OCI-LY1 (cell line): ENCODE measurements at regions not wholly inside any gene's neighbourhood (a gene's known extent, or its start where the extent isn't known, plus 50 kb on each side); places are given as distances from the start of the nearest gene placed in this dataset.

Experiments used
- H2AFZ ChIP-seq: fragments of 200-600 bp; sonication (generic), shearing (Covaris generic); 2 replicates; pipeline ENCODE4 v1.6.0; 2014; ENCODE audit warnings: antibody characterized with exemption, mild to moderate bottlenecking, low read length
- H3F3A ChIP-seq: fragments of 200-600 bp; sonication (generic), shearing (Covaris generic); 2 replicates; pipeline ENCODE4 v1.6.0; 2014; ENCODE audit warnings: mild to moderate bottlenecking, antibody characterized with exemption, low read length, moderate library complexity; ENCODE audit not compliant: insufficient read depth
- H3K27ac ChIP-seq: fragments of 200-600 bp; sonication (generic); 2 replicates; pipeline ENCODE4 v1.5.1; 2014; ENCODE audit warnings: low read length, mixed run types, mild to moderate bottlenecking, low read depth; ENCODE audit not compliant: poor library complexity, severe bottlenecking
- H3K27me3 ChIP-seq: fragments of 200-600 bp; sonication (generic); 2 replicates; pipeline ENCODE4 v1.6.0; 2014; ENCODE audit warnings: antibody characterized with exemption, mild to moderate bottlenecking, low read length, moderate library complexity; ENCODE audit not compliant: insufficient read depth
- H3K36me3 ChIP-seq: fragments of 200-600 bp; sonication (generic); 2 replicates; pipeline ENCODE4 v1.6.1; 2014; ENCODE audit warnings: mild to moderate bottlenecking, antibody characterized with exemption, low read length, moderate library complexity, mixed read lengths; ENCODE audit not compliant: insufficient read depth
- H3K4me1 ChIP-seq: fragments of 200-600 bp; sonication (generic); 2 replicates; pipeline ENCODE4 v1.5.1; 2014; ENCODE audit warnings: mild to moderate bottlenecking, low read length, moderate library complexity; ENCODE audit not compliant: insufficient read depth, severe bottlenecking
- H3K4me2 ChIP-seq: fragments of 200-600 bp; sonication (generic), shearing (Covaris generic); 2 replicates; pipeline ENCODE4 v1.6.1; 2014; ENCODE audit warnings: low read length
- H3K4me3 ChIP-seq: fragments of 200-600 bp; sonication (generic); 2 replicates; pipeline ENCODE4 v1.5.1; 2014; ENCODE audit warnings: low read length, low read depth, mild to moderate bottlenecking, mixed read lengths; ENCODE audit not compliant: poor library complexity, severe bottlenecking
- H3K79me2 ChIP-seq: fragments of 200-600 bp; shearing (Covaris generic); 2 replicates; pipeline ENCODE4 v1.6.1; 2016; ENCODE audit warnings: mixed run types, low read length, mixed read lengths; ENCODE audit not compliant: insufficient read depth
- H3K9ac ChIP-seq: fragments of 200-600 bp; sonication (generic), shearing (Covaris generic); 2 replicates; pipeline ENCODE4 v1.6.1; 2014; ENCODE audit warnings: mild to moderate bottlenecking, low read length, mixed read lengths
- H3K9me2 ChIP-seq: fragments of 200-600 bp; sonication (generic), shearing (Covaris generic); 2 replicates; pipeline ENCODE4 v1.6.1; 2014; ENCODE audit warnings: low read depth, mild to moderate bottlenecking, low read length, mixed read lengths
- H3K9me3 ChIP-seq: fragments of 200-600 bp; shearing (Covaris generic); 2 replicates; pipeline ENCODE4 v1.6.1; 2014; ENCODE audit warnings: low read length, mixed read lengths
- H4K20me1 ChIP-seq: fragments of 200-600 bp; sonication (generic), shearing (Covaris generic); 2 replicates; pipeline ENCODE4 v1.6.0; 2016; ENCODE audit warnings: mild to moderate bottlenecking, low read length; ENCODE audit not compliant: insufficient read depth
- EZH2 ChIP-seq: fragments of 200-600 bp; sonication (generic), shearing (Covaris generic); IDR thresholded peaks from 2 replicates; pipeline ENCODE4 v1.8.0; 2017; ENCODE audit warnings: borderline replicate concordance, mixed run types, mild to moderate bottlenecking, antibody characterized with exemption, low read length, moderate library complexity, mixed read lengths
- TF ChIP-seq, protein P1 (sequence below): fragments of 200-600 bp; sonication (generic), shearing (Covaris generic); IDR thresholded peaks from 2 replicates; pipeline ENCODE4 v1.5.1; 2017; ENCODE audit warnings: mild to moderate bottlenecking, antibody characterized with exemption, low read length, moderate library complexity, mixed read lengths

DNA sequence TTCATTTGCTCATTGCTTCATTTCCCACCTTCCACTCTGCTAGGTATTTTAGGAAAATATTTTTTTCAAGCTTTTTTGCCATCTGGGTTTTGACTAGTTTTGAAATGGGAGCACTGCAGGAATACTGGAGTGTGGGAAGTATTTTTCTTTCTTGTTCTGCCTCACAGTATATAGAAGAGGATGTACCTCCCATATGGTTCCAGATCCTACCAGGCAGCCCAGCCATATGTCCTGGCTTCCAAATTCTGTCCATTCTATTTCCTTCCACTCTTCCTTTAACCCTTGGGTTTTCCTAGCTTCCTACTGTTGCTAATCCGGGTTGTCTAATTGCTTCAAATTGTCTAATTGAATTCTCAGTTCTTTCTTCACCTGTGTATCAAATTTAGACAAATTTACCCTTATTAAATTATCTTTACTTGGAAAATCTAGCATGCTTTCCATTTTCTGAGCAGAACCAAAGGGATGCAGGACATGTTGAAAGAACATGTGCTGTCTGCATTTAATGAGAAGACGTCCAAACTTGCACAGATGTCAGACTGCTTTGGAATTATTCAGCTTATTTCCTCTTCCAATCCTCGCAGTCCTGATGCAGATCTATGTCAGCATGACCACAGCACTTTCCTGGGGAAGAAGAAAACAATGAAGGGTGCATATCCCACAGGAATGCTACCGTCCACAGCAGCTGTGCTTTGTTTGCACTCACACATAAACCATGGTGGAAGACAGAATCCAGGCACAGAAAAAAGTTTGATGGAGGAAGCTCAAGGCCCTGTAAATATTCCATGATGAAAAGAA, 1273.9 kb upstream of the MAP3K7 start:
- Histone ChIP-seq H3K9me3 (no peaks in the 10 kb centered on the region), H2AFZ (no peak overlapping the region), H3F3A (no peaks in the 10 kb centered on the region), H3K27me3 (no peaks in the 10 kb centered on the region), H3K27ac (no peak overlapping the region), H3K4me2 (no peak overlapping the region), H3K9me2 (no peaks in the 10 kb centered on the region), H3K4me3 (no peak overlapping the region), H3K4me1 (no peaks in the 10 kb centered on the region), H3K36me3 (no peaks in the 10 kb centered on the region), H3K9ac (no peak overlapping the region), H4K20me1 (no peaks in the 10 kb centered on the region), H3K79me2 (no peaks in the 10 kb centered on the region)
- TF ChIP-seq, protein P1, sequence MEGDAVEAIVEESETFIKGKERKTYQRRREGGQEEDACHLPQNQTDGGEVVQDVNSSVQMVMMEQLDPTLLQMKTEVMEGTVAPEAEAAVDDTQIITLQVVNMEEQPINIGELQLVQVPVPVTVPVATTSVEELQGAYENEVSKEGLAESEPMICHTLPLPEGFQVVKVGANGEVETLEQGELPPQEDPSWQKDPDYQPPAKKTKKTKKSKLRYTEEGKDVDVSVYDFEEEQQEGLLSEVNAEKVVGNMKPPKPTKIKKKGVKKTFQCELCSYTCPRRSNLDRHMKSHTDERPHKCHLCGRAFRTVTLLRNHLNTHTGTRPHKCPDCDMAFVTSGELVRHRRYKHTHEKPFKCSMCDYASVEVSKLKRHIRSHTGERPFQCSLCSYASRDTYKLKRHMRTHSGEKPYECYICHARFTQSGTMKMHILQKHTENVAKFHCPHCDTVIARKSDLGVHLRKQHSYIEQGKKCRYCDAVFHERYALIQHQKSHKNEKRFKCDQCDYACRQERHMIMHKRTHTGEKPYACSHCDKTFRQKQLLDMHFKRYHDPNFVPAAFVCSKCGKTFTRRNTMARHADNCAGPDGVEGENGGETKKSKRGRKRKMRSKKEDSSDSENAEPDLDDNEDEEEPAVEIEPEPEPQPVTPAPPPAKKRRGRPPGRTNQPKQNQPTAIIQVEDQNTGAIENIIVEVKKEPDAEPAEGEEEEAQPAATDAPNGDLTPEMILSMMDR: no peak
- no peak for TF ChIP-seq EZH2

DNA sequence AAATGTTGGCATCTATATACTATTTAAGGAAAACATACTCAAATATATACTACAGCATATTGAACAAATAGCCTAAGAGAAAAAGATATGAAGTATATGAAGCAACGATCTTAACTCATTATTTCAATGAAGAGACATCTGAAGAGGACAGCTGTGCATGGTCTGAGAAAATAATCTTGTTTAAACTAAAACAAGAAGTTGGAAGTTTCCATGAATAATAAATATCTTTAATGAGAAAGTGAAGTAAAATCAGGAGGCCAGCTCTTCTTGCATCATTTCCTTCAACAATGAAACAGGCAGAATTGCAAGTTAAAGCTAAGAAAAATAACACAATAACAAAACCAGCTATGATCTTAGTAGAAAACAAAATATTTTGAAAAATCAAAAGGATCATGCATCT, 1265.4 kb upstream of the MAP3K7 start:
- Histone ChIP-seq H3K4me3 (no peak overlapping the region), H3K27me3 (no peaks in the 10 kb centered on the region), H3K4me2 (no peak overlapping the region), H3K9me3 (no peaks in the 10 kb centered on the region), H3K79me2 (no peaks in the 10 kb centered on the region), H3K27ac (no peak overlapping the region), H3K36me3 (no peaks in the 10 kb centered on the region), H3K9ac (no peak overlapping the region), H3K9me2 (no peaks in the 10 kb centered on the region), H3F3A (no peaks in the 10 kb centered on the region), H4K20me1 (no peaks in the 10 kb centered on the region), H3K4me1 (no peaks in the 10 kb centered on the region), H2AFZ (no peak overlapping the region)
- no peak for TF ChIP-seq EZH2
- TF ChIP-seq, protein P1: no peak

DNA sequence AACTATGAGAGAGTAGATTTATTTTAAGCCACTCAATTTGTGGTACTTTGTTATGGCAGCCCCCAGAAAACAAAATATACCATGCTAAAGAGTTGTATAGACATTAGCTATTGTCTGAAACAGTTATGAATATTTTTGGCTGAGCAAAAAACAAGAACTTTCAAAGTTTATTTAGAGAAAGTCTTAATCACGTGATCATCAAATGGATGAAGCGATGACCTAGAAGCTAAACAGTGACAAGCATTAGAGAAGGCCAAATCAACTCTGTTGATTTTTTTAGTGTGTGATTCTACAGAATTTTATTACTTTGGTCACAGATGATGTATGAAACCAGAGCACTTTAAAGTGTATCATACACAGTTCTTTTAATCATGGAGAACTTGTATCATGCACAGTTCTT, 1247.9 kb upstream of the MAP3K7 start:
- Histone ChIP-seq H3F3A (no peaks in the 10 kb centered on the region), H2AFZ (no peak overlapping the region), H3K9ac (no peak overlapping the region), H3K79me2 (no peaks in the 10 kb centered on the region), H3K36me3 (no peaks in the 10 kb centered on the region), H3K27me3 (no peaks in the 10 kb centered on the region), H3K4me3 (no peak overlapping the region), H3K9me2 (no peaks in the 10 kb centered on the region), H3K27ac (no peak overlapping the region), H4K20me1 (no peaks in the 10 kb centered on the region), H3K9me3 (no peaks in the 10 kb centered on the region), H3K4me1 (no peaks in the 10 kb centered on the region), H3K4me2 (no peak overlapping the region)
- TF ChIP-seq, protein P1: no peak
